T-helper 9 cell (primary cell): ENCODE measurements at regions not wholly inside any gene's neighbourhood (a gene's known extent, or its start where the extent isn't known, plus 50 kb on each side); places are given as distances from the start of the nearest gene placed in this dataset.
"Not testable (repeated sequence)": the region's sequence is repeated elsewhere in the genome, so short reads cannot be mapped to it uniquely, and the experiment has no call there.

Source experiments
- DNase-seq: peaks from one replicate; pipeline ENCODE4 v3.0.0-alpha.2; 2020

- DNase-seq = no peak
These were observed 228.2 kb downstream of the LY86 start for GRCh38 chr6:6816716-6817115.

GRCh38 chr6:6818078-6818639 lies 229.6 kb downstream of the LY86 start:
- DNase-seq = no peak

- no peak for DNase-seq
These were observed 232.2 kb downstream of the LY86 start for GRCh38 chr6:6820641-6821238.

GRCh38 chr6:6821639-6822261 lies 233.2 kb downstream of the LY86 start:
- DNase-seq = no peak

GRCh38 chr6:6823030-6823429 lies 234.5 kb downstream of the LY86 start:
- DNase-seq = no peak

GRCh38 chr6:6823568-6824224 lies 235.2 kb downstream of the LY86 start:
- no peak for DNase-seq

- DNase-seq = no peak
These were observed 235.9 kb downstream of the LY86 start for GRCh38 chr6:6824381-6824780.

GRCh38 chr6:6825193-6825784 lies 236.8 kb downstream of the LY86 start:
- no peak for DNase-seq

- no peak for DNase-seq
These were observed 237.8 kb downstream of the LY86 start for GRCh38 chr6:6826095-6826901.

- DNase-seq = no peak
These were observed 238.4 kb downstream of the LY86 start for GRCh38 chr6:6826961-6827360.

GRCh38 chr6:6829872-6830685 lies 241.6 kb downstream of the LY86 start:
- no peak for DNase-seq

- not testable (repeated sequence) for DNase-seq
These were observed 242.2 kb downstream of the LY86 start for GRCh38 chr6:6830686-6831063.

GRCh38 chr6:6832439-6832838 lies 243.9 kb downstream of the LY86 start:
- no peak for DNase-seq

- DNase-seq = no peak
These were observed 246.1 kb downstream of the LY86 start for GRCh38 chr6:6834356-6835222.

GRCh38 chr6:6835223-6835503 lies 246.6 kb downstream of the LY86 start:
- DNase-seq = no peak

GRCh38 chr6:6836609-6837406 lies 248.3 kb downstream of the LY86 start:
- DNase-seq = no peak

- no peak for DNase-seq
These were observed 249.1 kb downstream of the LY86 start for GRCh38 chr6:6837541-6838080.

- DNase-seq = no peak
These were observed 252.3 kb downstream of the LY86 start for GRCh38 chr6:6840831-6841291.

- no peak for DNase-seq
These were observed 253.1 kb downstream of the LY86 start for GRCh38 chr6:6841571-6841970.

- no peak for DNase-seq
These were observed 253.8 kb downstream of the LY86 start for GRCh38 chr6:6842291-6842690.
